Trophoblast cell (in vitro differentiated cells and primary cell): ENCODE measurements at regions not wholly inside any gene's neighbourhood (a gene's known extent, or its start where the extent isn't known, plus 50 kb on each side); places are given as distances from the start of the nearest gene placed in this dataset.

Experiments
- DNase-seq, 2 donors: peaks; one replicate each; pipeline ENCODE4 v3.0.0-alpha.2; 2016
- H2AFZ ChIP-seq: 2 replicates; pipeline ENCODE4 v1.6.1; 2013; ENCODE audit warnings: low read length, moderate library complexity, mild to moderate bottlenecking; ENCODE audit not compliant: insufficient read depth, poor library complexity
- H2AK5ac ChIP-seq: 2 replicates; pipeline ENCODE4 v1.6.1; 2013; ENCODE audit warnings: mild to moderate bottlenecking, low read length
- H2BK120ac ChIP-seq: 2 replicates; pipeline ENCODE4 v1.6.1; 2013; ENCODE audit warnings: low read length, mild to moderate bottlenecking, moderate library complexity; ENCODE audit not compliant: insufficient read depth, poor library complexity
- H2BK12ac ChIP-seq: 2 replicates; pipeline ENCODE4 v1.6.1; 2013; ENCODE audit warnings: mild to moderate bottlenecking, low read length, moderate library complexity
- H2BK5ac ChIP-seq: 2 replicates; pipeline ENCODE4 v1.6.1; 2013; ENCODE audit warnings: low read length, low read depth, moderate library complexity, mild to moderate bottlenecking; ENCODE audit not compliant: poor library complexity
- H3K14ac ChIP-seq: 2 replicates; pipeline ENCODE4 v1.6.1; 2013; ENCODE audit warnings: mild to moderate bottlenecking, low read length
- H3K18ac ChIP-seq: 2 replicates; pipeline ENCODE4 v1.6.1; 2013; ENCODE audit warnings: mild to moderate bottlenecking, low read length
- H3K23ac ChIP-seq: 2 replicates; pipeline ENCODE4 v1.6.1; 2013; ENCODE audit warnings: low read length
- H3K27ac ChIP-seq: 2 replicates; pipeline ENCODE4 v1.5.1; 2013; ENCODE audit warnings: low read depth, mild to moderate bottlenecking, inconsistent platforms, low read length, moderate library complexity
- H3K27me3 ChIP-seq: 2 replicates; pipeline ENCODE4 v1.6.1; 2013; ENCODE audit warnings: inconsistent platforms, mild to moderate bottlenecking, low read length, moderate library complexity; ENCODE audit not compliant: insufficient read depth
- H3K36me3 ChIP-seq, 2 experiments: 1 replicate in 1 of 2; 2 replicates in 1 of 2; pipeline ENCODE4 v1.6.1; 2013; ENCODE audit warnings: low read length in 2 of 2, mild to moderate bottlenecking in 2 of 2, moderate library complexity in 1 of 2; ENCODE audit not compliant: insufficient read depth in 2 of 2, control insufficient read depth in 1 of 2
- H3K4ac ChIP-seq: 2 replicates; pipeline ENCODE4 v1.6.1; 2013; ENCODE audit warnings: low read depth, mild to moderate bottlenecking, low read length, moderate library complexity
- H3K4me1 ChIP-seq, 2 experiments: 1 replicate in 1 of 2; 2 replicates in 1 of 2; pipeline ENCODE4 v1.6.1; 2013; ENCODE audit warnings: low read length in 2 of 2, mild to moderate bottlenecking in 2 of 2, moderate library complexity in 1 of 2; ENCODE audit not compliant: insufficient read depth in 2 of 2, control insufficient read depth in 1 of 2
- H3K4me2 ChIP-seq: 2 replicates; pipeline ENCODE4 v1.6.1; 2013; ENCODE audit warnings: inconsistent platforms, mild to moderate bottlenecking, low read length, moderate library complexity
- H3K4me3 ChIP-seq: 2 replicates; pipeline ENCODE4 v1.5.1; 2013; ENCODE audit warnings: mild to moderate bottlenecking, low read depth, low read length, inconsistent platforms
- H3K79me1 ChIP-seq: one replicate; pipeline ENCODE4 v1.6.1; 2013; ENCODE audit warnings: low read length
- H3K79me2 ChIP-seq: 2 replicates; pipeline ENCODE4 v1.6.1; 2013; ENCODE audit warnings: low read length, mild to moderate bottlenecking; ENCODE audit not compliant: control insufficient read depth, insufficient read depth, poor library complexity
- H3K9ac ChIP-seq: 2 replicates; pipeline ENCODE4 v1.6.1; 2013; ENCODE audit warnings: mild to moderate bottlenecking, low read length
- H3K9me3 ChIP-seq: 2 replicates; pipeline ENCODE4 v1.6.1; 2013; ENCODE audit warnings: low read depth, mild to moderate bottlenecking, control low read depth, inconsistent platforms, low read length; ENCODE audit not compliant: insufficient read depth
- H4K12ac ChIP-seq: 2 replicates; pipeline ENCODE4 v1.6.1; 2013; ENCODE audit warnings: low read depth, mild to moderate bottlenecking, low read length, moderate library complexity
- H4K8ac ChIP-seq: 2 replicates; pipeline ENCODE4 v1.6.1; 2013; ENCODE audit warnings: low read depth, mild to moderate bottlenecking, low read length, moderate library complexity
- H4K91ac ChIP-seq: one replicate; pipeline ENCODE4 v1.6.1; 2013; ENCODE audit warnings: low read depth, mild to moderate bottlenecking, low read length, moderate library complexity
- WGBS: extraction: QIAGEN DNeasy Blood & Tissue Kit; methylation state at CpG from one replicate; pipeline ENCODE4 v1.1.7; 2013; ENCODE audit warnings: missing lambda C conversion rate; ENCODE audit not compliant: insufficient read length, insufficient coverage; ENCODE audit errors: extremely low coverage; 5-methylcytosine and 5-hydroxymethylcytosine counted together

DNA sequence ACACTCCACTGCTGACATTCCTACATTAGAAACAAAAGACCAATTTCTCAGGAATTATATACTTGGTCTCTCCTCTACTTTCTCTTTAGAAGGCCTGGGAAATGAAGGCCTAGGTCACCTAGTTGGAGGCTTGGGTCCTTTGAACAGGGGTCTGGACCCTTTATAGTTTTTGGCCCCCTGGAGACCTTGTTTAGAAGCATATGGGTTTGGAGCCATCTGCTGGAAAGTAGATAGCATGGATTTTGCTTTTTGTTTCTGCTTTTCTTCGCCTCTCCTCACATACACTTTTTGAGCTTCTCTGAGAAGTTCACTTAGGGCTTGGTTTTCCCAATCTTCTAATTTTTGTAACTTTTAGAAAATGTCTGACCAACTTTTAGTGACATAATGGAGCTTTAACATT lies 67.1 kb upstream of the CDK20 start:
- Histone ChIP-seq H3K9ac (no peak overlapping the region), H3K4me2 (no peak overlapping the region), H2BK12ac (no peak overlapping the region), H4K91ac (no peak overlapping the region), H3K14ac (no peak overlapping the region), H3K36me3 (no peaks in the 10 kb centered on the region), H3K4ac (no peak overlapping the region), H3K4me3 (no peak overlapping the region), H2BK5ac (no peak overlapping the region), H3K18ac (no peak overlapping the region), H3K79me1 (no peaks in the 10 kb centered on the region), H4K8ac (no peak overlapping the region), H2BK120ac (no peak overlapping the region), H4K12ac (no peak overlapping the region), H3K27me3 (no peaks in the 10 kb centered on the region), H3K79me2 (no peaks in the 10 kb centered on the region), H3K9me3 (peaks cover 17% of the 10 kb centered on the region), H3K4me1 (no peaks in the 10 kb centered on the region), H2AK5ac (no peak overlapping the region), H2AFZ (no peak overlapping the region), H3K27ac (no peak overlapping the region), H3K23ac (no peak overlapping the region)
- peak in 1 of 2 donors; percentile 49 for DNase-seq
- no CpG with 5 or more reads among the region's 1 CpG for WGBS

DNA sequence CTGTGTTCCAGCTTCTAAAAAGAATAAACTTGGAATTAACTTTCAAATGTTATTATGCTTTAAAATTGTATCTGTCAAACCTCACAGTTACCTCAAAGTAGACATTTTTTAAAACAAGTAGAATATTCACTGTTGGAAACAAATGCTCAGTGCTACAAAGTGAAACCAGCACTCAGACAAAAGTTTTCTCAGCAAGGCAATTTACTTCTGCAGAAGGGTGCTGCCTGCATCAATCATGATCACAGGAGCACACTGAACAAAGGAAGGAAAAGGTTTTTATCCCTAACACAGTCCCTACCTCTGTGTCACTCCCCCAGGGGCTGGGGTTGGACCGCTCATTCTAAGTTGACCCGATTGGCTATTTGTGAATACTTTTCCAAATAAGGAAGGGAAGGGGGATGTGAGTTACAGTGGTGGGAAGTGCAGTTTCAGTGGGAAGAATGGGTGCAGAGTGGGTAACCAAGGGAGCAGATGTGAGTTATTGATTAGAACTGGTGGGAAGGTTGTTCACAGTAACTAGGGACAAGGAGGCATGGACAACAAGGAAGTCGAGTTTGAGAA lies 63.0 kb upstream of the CDK20 start:
- Histone ChIP-seq H2BK5ac (no peak overlapping the region), H3K23ac (no peak overlapping the region), H3K27ac (no peak overlapping the region), H3K9ac (no peak overlapping the region), H3K79me1 (no peaks in the 10 kb centered on the region), H3K4ac (no peak overlapping the region), H3K14ac (no peak overlapping the region), H4K91ac (no peak overlapping the region), H2BK12ac (no peak overlapping the region), H3K9me3 (peaks cover 9% of the 10 kb centered on the region), H3K36me3 (no peaks in the 10 kb centered on the region), H3K79me2 (no peaks in the 10 kb centered on the region), H3K4me2 (no peak overlapping the region), H4K8ac (no peak overlapping the region), H2AK5ac (no peak overlapping the region), H4K12ac (no peak overlapping the region), H3K4me1 (no peaks in the 10 kb centered on the region), H3K4me3 (no peak overlapping the region), H3K27me3 (no peaks in the 10 kb centered on the region), H2AFZ (no peak overlapping the region), H3K18ac (no peak overlapping the region), H2BK120ac (no peak overlapping the region)
- no CpG with 5 or more reads among the region's 3 CpGs for WGBS
- no peak for DNase-seq

DNA sequence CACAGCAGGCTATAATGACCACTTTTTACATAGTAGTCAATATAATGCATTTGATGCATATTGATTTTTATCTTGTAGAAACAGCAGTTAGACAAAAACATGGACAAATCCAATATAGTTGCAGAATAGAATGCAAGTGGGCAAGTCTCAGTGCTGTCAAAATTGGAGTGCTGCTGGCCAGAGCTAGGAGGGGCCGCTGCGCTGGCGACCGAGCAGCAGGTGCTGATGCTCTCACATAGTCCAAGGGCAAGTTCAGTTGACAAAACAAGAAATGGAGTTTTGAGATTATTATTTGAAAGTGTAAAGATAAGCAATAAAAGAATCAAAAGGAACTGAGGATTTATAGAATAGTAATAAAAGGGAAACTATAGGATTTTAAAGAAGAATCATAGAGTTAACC lies 60.6 kb upstream of the CDK20 start:
- no peaks in the 10 kb centered on the region for H3K79me2 ChIP-seq
- no peak overlapping the region for H2BK12ac ChIP-seq
- no peaks in the 10 kb centered on the region for H3K4me1 ChIP-seq
- H3K27me3 ChIP-seq: no peaks in the 10 kb centered on the region
- no CpG with 5 or more reads among the region's 4 CpGs for WGBS
- no peak overlapping the region for H3K23ac ChIP-seq
- H3K9me3 ChIP-seq: peaks cover 9% of the 10 kb centered on the region
- no peak overlapping the region for H3K18ac ChIP-seq
- H2BK120ac ChIP-seq: no peak overlapping the region
- H4K12ac ChIP-seq: no peak overlapping the region
- no peaks in the 10 kb centered on the region for H3K36me3 ChIP-seq
- no peak overlapping the region for H2AK5ac ChIP-seq
- no peak for DNase-seq
- H3K4ac ChIP-seq: no peak overlapping the region
- H3K27ac ChIP-seq: no peak overlapping the region
- no peak overlapping the region for H3K4me2 ChIP-seq
- no peaks in the 10 kb centered on the region for H3K79me1 ChIP-seq
- no peak overlapping the region for H4K8ac ChIP-seq
- H2BK5ac ChIP-seq: no peak overlapping the region
- no peak overlapping the region for H3K4me3 ChIP-seq
- no peak overlapping the region for H4K91ac ChIP-seq
- H3K9ac ChIP-seq: no peak overlapping the region
- H2AFZ ChIP-seq: no peak overlapping the region
- H3K14ac ChIP-seq: no peak overlapping the region

DNA sequence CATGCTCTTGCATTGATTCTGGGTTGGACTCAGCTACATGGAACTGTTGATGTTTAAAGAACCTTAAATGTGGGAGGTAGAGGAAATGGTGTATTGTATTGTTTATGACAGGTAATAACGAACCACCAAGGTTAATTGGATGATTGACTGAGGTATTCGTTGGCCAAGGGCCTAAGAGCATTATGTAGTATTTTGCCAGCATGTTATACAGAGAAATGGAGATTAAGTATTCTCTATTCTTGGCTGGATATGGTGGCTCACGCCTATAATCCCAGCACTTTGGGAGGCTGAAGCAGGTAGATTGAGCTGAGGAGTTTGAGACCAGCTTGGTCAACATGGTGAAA lies 59.0 kb upstream of the CDK20 start:
- H3K36me3 ChIP-seq: no peaks in the 10 kb centered on the region
- WGBS: no CpG with 5 or more reads among the region's 3 CpGs

More for the DNA sequence above, 59.0 kb upstream of the CDK20 start:
- H3K18ac ChIP-seq: no peak overlapping the region
- no peaks in the 10 kb centered on the region for H3K4me1 ChIP-seq
- H3K9me3 ChIP-seq: peaks cover 4% of the 10 kb centered on the region
- H3K9ac ChIP-seq: no peak overlapping the region
- no peak overlapping the region for H2AFZ ChIP-seq
- no peak overlapping the region for H2AK5ac ChIP-seq
- no peak overlapping the region for H3K4me3 ChIP-seq
- H3K14ac ChIP-seq: no peak overlapping the region
- no peak overlapping the region for H2BK120ac ChIP-seq
- H3K79me1 ChIP-seq: no peaks in the 10 kb centered on the region
- H3K4ac ChIP-seq: no peak overlapping the region
- no peak overlapping the region for H2BK5ac ChIP-seq
- H3K4me2 ChIP-seq: no peak overlapping the region
- H4K12ac ChIP-seq: no peak overlapping the region
- H3K27ac ChIP-seq: no peak overlapping the region
- no peaks in the 10 kb centered on the region for H3K27me3 ChIP-seq
- H3K23ac ChIP-seq: no peak overlapping the region
- no peak for DNase-seq
- no peak overlapping the region for H4K91ac ChIP-seq
- H2BK12ac ChIP-seq: no peak overlapping the region
- H4K8ac ChIP-seq: no peak overlapping the region
- H3K79me2 ChIP-seq: no peaks in the 10 kb centered on the region
